ENCODE measurements at regions not wholly inside any gene's neighbourhood (a gene's known extent, or its start where the extent isn't known, plus 50 kb on each side); places are given as distances from the start of the nearest gene placed in this dataset.
"Not testable (repeated sequence)": the region's sequence is repeated elsewhere in the genome, so short reads cannot be mapped to it uniquely, and the experiment has no call there.

DNA sequence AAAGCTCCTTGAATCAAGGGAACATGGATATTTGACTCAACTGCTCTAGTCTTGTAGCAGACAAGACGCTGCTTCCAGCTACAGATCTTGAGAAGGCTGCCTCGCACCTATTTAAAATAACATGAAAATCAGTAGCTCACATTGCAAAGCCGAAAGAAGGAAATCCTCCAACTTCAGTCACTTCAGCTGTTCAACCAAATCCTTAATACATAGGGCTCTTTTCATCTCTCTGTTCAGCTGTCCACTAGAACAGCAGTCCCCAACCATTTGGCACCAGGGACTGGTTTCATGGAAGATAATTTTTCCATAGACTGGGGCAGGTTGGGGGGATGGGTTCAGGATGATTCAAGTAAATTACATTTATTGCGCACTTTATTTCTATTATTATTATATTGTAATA lies 1116.0 kb upstream of the TMEM132C start:
- Mint-ChIP-seq H3K4me1 (no peaks in the 10 kb centered on the region), H3K36me3 (no peaks in the 10 kb centered on the region), H3K9me3 (no peaks in the 10 kb centered on the region), H3K27ac (no peak overlapping the region), H3K27me3 (ENCODE audit: insufficient read depth, low read depth) (no peaks in the 10 kb centered on the region), H3K4me3 (no peak overlapping the region)
- H3K36me3 ChIP-seq, result no peaks in the 10 kb centered on the region
- H3K4me2 ChIP-seq, result no peak overlapping the region
- H4K20me1 ChIP-seq (ENCODE audit: low read depth), result no peaks in the 10 kb centered on the region
- H3K9me3 ChIP-seq (ENCODE audit: low read depth), result no peaks in the 10 kb centered on the region
- H3K9ac ChIP-seq, result no peak overlapping the region
- H3K27me3 ChIP-seq, result no peaks in the 10 kb centered on the region
- no peak for TF ChIP-seq EZH2phosphoT487 (IDR thresholded peaks at IDR 0.05)
- TF ChIP-seq, protein P1, sequence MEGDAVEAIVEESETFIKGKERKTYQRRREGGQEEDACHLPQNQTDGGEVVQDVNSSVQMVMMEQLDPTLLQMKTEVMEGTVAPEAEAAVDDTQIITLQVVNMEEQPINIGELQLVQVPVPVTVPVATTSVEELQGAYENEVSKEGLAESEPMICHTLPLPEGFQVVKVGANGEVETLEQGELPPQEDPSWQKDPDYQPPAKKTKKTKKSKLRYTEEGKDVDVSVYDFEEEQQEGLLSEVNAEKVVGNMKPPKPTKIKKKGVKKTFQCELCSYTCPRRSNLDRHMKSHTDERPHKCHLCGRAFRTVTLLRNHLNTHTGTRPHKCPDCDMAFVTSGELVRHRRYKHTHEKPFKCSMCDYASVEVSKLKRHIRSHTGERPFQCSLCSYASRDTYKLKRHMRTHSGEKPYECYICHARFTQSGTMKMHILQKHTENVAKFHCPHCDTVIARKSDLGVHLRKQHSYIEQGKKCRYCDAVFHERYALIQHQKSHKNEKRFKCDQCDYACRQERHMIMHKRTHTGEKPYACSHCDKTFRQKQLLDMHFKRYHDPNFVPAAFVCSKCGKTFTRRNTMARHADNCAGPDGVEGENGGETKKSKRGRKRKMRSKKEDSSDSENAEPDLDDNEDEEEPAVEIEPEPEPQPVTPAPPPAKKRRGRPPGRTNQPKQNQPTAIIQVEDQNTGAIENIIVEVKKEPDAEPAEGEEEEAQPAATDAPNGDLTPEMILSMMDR (IDR thresholded peaks at IDR 0.05), result no peak
- TF ChIP-seq EZH2 (IDR thresholded peaks at IDR 0.05), result no peak
- H3K4me1 ChIP-seq, result no peaks in the 10 kb centered on the region
- no peak for DNase-seq (ENCODE audit: low spot score)
- peak overlapping the region; percentile 50 for H2AFZ ChIP-seq (replicated peaks)
- no peak overlapping the region for H3K27ac ChIP-seq
- no peaks in the 10 kb centered on the region for H3K79me2 ChIP-seq (ENCODE audit: low read depth)
- H3F3A ChIP-seq (ENCODE audit: low read depth), result no peaks in the 10 kb centered on the region
- H3K4me3 ChIP-seq, result no peak overlapping the region

DNA sequence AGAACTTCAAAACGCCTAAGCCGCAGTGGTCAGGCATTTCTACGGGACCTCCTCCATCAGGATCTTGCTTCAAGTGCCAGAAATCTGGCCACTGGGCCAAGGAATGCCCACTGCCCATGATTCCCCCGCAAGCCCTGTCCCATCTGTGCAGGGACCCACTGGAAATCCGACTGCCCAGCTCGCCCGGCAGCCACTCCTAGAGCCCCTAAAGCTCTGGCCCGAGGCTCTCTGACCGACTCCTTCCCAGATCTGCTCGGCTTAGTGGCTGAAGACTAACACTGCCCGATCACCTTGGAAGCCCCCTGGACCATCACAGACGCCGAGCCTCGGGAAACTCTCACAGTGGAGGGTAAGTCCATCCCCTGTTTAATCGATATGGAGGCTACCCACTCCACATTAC lies 1113.0 kb upstream of the TMEM132C start:
- Histone ChIP-seq H3K4me1 (no peaks in the 10 kb centered on the region), H4K20me1 (ENCODE audit: low read depth) (no peaks in the 10 kb centered on the region), H3K27me3 (no peaks in the 10 kb centered on the region), H3K4me3 (no peak overlapping the region), H3K79me2 (ENCODE audit: low read depth) (no peaks in the 10 kb centered on the region), H3K9me3 (ENCODE audit: low read depth) (no peaks in the 10 kb centered on the region), H2AFZ (replicated peaks) (no peak overlapping the region), H3K36me3 (no peaks in the 10 kb centered on the region), H3K4me2 (no peak overlapping the region), H3F3A (ENCODE audit: low read depth) (no peaks in the 10 kb centered on the region), H3K27ac (no peak overlapping the region), H3K9ac (no peak overlapping the region)
- no peaks in the 10 kb centered on the region for H3K4me1 Mint-ChIP-seq
- no peak for DNase-seq (ENCODE audit: low spot score)
- H3K36me3 Mint-ChIP-seq, result no peaks in the 10 kb centered on the region
- no peaks in the 10 kb centered on the region for H3K27me3 Mint-ChIP-seq (ENCODE audit: insufficient read depth, low read depth)
- no peak for TF ChIP-seq EZH2 (IDR thresholded peaks at IDR 0.05)
- TF ChIP-seq EZH2phosphoT487 (IDR thresholded peaks at IDR 0.05), result no peak
- TF ChIP-seq, protein P1 (IDR thresholded peaks at IDR 0.05), result no peak
- no peak overlapping the region for H3K4me3 Mint-ChIP-seq
- H3K9me3 Mint-ChIP-seq, result no peaks in the 10 kb centered on the region
- no peak overlapping the region for H3K27ac Mint-ChIP-seq

DNA sequence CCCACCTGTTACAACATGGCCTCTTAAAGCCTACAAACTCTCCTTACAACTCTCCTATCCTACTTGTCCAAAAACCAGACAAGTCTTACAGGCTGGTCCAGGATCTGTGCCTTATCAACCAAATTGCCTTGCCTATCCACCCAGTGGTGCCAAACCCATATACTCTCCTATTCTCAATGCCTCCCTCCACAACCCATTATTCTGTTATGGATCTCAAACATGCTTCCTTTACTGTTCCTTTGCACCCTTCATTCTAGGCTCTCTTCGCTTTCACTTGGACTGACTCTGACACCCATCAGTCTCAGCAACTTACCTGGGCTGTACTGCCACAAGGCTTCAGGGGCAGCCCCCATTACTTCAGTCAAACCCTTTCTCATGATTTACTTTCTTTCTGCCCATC lies 1112.1 kb upstream of the TMEM132C start:
- DNase-seq (ENCODE audit: low spot score); H3K36me3 Mint-ChIP-seq; H3K4me1 ChIP-seq; H4K20me1 ChIP-seq (ENCODE audit: low read depth); H3K79me2 ChIP-seq (ENCODE audit: low read depth); H3K4me3 ChIP-seq; H3K4me1 Mint-ChIP-seq; H3K4me2 ChIP-seq; H3K9me3 Mint-ChIP-seq; H3K27ac Mint-ChIP-seq; H3K36me3 ChIP-seq; H2AFZ ChIP-seq (replicated peaks); H3K4me3 Mint-ChIP-seq; H3K27ac ChIP-seq; H3F3A ChIP-seq (ENCODE audit: low read depth); H3K9me3 ChIP-seq (ENCODE audit: low read depth); H3K9ac ChIP-seq; H3K27me3 ChIP-seq; H3K27me3 Mint-ChIP-seq (ENCODE audit: insufficient read depth, low read depth): not testable (repeated sequence)

DNA sequence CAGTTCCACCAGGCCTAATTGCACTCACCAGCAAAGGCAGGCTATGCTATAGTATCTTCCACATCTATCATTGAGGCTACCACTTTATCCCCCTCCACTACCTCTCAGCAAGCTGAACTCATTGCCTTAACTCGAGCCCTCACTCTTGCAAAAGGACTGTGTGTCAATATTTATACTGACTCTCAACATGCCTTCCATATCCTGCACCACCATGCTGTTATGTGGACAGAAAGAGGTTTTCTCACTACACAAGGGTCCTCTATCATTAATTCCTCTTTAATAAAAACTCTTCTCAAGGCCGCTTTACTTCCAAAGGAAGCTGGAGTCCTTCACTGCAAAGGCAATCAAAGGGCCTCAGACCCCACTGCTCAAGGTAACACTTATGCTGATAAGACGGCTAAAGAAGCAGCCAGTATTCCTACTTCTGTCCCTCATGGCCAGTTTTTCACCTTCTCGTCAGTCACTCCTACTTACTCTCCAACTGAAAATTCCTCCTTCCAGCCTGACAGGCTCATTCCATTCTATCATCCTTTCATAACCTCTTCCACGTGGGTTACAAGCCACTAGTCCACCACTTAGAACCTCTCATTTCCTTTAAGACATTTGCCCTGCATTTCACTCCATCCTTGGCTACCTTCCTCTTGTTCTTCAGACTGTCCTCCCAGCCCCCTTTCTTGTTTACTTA lies 1110.9 kb upstream of the TMEM132C start:
- H3K27me3 Mint-ChIP-seq (ENCODE audit: insufficient read depth, low read depth); H3K36me3 ChIP-seq; H2AFZ ChIP-seq (replicated peaks); H3K9ac ChIP-seq; DNase-seq (ENCODE audit: low spot score); H3K4me1 ChIP-seq; H3K4me3 ChIP-seq; H3K4me1 Mint-ChIP-seq; H3K4me3 Mint-ChIP-seq; H3K79me2 ChIP-seq (ENCODE audit: low read depth); H3K27me3 ChIP-seq; H3K27ac Mint-ChIP-seq; H4K20me1 ChIP-seq (ENCODE audit: low read depth); H3K9me3 Mint-ChIP-seq; H3K9me3 ChIP-seq (ENCODE audit: low read depth); H3K27ac ChIP-seq; H3F3A ChIP-seq (ENCODE audit: low read depth); H3K4me2 ChIP-seq; H3K36me3 Mint-ChIP-seq: not testable (repeated sequence)

- H3K9ac ChIP-seq; H3K27ac ChIP-seq; H3K4me3 ChIP-seq; H3K36me3 Mint-ChIP-seq; H3K36me3 ChIP-seq; H3K27me3 ChIP-seq; H3K4me1 ChIP-seq; H3F3A ChIP-seq (ENCODE audit: low read depth); H3K79me2 ChIP-seq (ENCODE audit: low read depth); H3K9me3 Mint-ChIP-seq; H3K27me3 Mint-ChIP-seq (ENCODE audit: insufficient read depth, low read depth); H3K27ac Mint-ChIP-seq; H4K20me1 ChIP-seq (ENCODE audit: low read depth); H3K9me3 ChIP-seq (ENCODE audit: low read depth); DNase-seq (ENCODE audit: low spot score); H3K4me3 Mint-ChIP-seq; H3K4me2 ChIP-seq; H3K4me1 Mint-ChIP-seq: not testable (repeated sequence)
- peak overlapping the region; percentile 89 for H2AFZ ChIP-seq (replicated peaks)
These were observed 1109.2 kb upstream of the TMEM132C start for GRCh38 chr12:127157501-127158366.
